ENCODE measurements at regions not wholly inside any gene's neighbourhood (a gene's known extent, or its start where the extent isn't known, plus 50 kb on each side); places are given as distances from the start of the nearest gene placed in this dataset.

- DNase-seq = no peak
Measured at GRCh38 chr6:29884261-29884660, 56.6 kb downstream of the HLA-G start.

- no peak for DNase-seq
Measured at GRCh38 chr6:29886701-29887100, 55.6 kb upstream of the HLA-A start.

- no peak for DNase-seq
Measured at GRCh38 chr6:29887330-29887818, 55.0 kb upstream of the HLA-A start.

- DNase-seq = peak; percentile 18
Measured at GRCh38 chr6:29887819-29888776, 54.2 kb upstream of the HLA-A start.
